22Rv1 (cell line): ENCODE measurements at regions not wholly inside any gene's neighbourhood (a gene's known extent, or its start where the extent isn't known, plus 50 kb on each side); places are given as distances from the start of the nearest gene placed in this dataset.

ENCODE experiments used
- H3K27ac ChIP-seq: fragments of 450-650 bp; 2 replicates; pipeline ENCODE4 v1.5.1; 2017
- ZFX ChIP-seq: fragments of 450-650 bp; IDR thresholded peaks from 2 replicates; pipeline ENCODE4 v1.6.1; 2017; ENCODE audit warnings: antibody characterized with exemption, borderline replicate concordance
- TF ChIP-seq, protein P1 (sequence below): fragments of 450-650 bp; IDR thresholded peaks from 2 replicates; pipeline ENCODE4 v1.5.1; 2017; ENCODE audit warnings: mild to moderate bottlenecking

GRCh38 chr1:239811211-239811885, 280.3 kb upstream of the FMN2 start:
- H3K27ac ChIP-seq, result no peak overlapping the region
- no peak for TF ChIP-seq ZFX
- TF ChIP-seq, protein P1, sequence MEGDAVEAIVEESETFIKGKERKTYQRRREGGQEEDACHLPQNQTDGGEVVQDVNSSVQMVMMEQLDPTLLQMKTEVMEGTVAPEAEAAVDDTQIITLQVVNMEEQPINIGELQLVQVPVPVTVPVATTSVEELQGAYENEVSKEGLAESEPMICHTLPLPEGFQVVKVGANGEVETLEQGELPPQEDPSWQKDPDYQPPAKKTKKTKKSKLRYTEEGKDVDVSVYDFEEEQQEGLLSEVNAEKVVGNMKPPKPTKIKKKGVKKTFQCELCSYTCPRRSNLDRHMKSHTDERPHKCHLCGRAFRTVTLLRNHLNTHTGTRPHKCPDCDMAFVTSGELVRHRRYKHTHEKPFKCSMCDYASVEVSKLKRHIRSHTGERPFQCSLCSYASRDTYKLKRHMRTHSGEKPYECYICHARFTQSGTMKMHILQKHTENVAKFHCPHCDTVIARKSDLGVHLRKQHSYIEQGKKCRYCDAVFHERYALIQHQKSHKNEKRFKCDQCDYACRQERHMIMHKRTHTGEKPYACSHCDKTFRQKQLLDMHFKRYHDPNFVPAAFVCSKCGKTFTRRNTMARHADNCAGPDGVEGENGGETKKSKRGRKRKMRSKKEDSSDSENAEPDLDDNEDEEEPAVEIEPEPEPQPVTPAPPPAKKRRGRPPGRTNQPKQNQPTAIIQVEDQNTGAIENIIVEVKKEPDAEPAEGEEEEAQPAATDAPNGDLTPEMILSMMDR, result no peak

DNA sequence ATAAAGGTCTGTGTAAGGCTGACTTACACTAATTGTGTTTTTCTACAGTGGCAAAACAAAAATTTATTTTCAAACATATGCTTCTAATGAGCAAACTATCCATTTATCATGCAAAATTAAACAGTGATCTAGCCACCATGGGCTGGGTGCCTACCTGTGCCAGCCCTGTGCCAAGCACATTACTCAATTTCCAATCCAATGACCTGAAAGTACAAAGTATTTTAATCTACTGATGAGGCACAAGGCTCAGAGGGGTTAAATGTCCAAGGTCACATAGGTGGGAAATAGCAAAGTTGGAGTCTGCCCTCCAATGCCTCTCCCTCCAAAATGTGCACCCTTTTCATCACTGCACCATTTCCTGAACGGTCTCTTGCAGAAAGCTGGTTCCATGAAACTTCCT, 279.1 kb upstream of the FMN2 start:
- no peak for TF ChIP-seq ZFX
- TF ChIP-seq, protein P1, result no peak
- no peak overlapping the region for H3K27ac ChIP-seq

- TF ChIP-seq ZFX, result no peak
- TF ChIP-seq, protein P1, result no peak
- H3K27ac ChIP-seq, result no peak overlapping the region
Observed at GRCh38 chr1:239814306-239814881, 277.3 kb upstream of the FMN2 start.

- TF ChIP-seq, protein P1, result no peak
- no peak for TF ChIP-seq ZFX
- H3K27ac ChIP-seq, result no peak overlapping the region
Observed at GRCh38 chr1:239815074-239815473, 276.6 kb upstream of the FMN2 start.

DNA sequence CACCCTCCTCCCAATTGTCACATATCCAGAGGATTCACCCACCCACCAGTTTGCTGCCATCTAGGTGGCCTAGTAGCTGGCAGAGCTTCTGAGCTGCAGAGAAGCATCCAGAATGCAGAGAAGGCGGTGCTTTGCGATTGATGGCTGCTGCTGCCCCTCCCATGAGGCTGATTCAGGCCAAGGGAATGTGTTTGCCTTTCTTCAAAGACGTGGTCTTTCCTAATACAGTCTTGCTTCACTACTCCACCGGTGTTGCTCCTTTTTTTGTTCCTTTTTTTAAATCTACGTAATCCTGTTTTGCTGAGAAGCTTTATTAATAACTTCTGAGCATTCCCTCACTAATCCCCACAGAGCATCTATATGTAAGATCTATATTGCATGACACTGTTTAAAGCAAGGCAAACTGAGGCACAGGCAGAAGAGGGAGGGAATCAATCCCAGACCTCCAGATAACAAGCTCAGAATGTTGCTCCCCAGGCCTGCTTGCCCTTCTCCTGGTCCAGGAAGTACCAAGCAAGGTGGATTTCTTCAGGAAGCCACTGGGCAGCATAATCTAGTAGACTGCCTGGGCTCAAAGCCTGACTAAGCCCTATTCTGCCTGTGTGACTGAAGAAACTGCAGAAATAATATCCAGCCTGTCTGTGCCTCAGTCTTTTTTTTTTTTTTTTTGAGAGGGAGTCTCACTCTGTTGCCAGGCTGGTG, 275.5 kb upstream of the FMN2 start:
- no peak for TF ChIP-seq ZFX
- TF ChIP-seq, protein P1, result no peak
- no peak overlapping the region for H3K27ac ChIP-seq

- H3K27ac ChIP-seq, result no peak overlapping the region
- no peak for TF ChIP-seq ZFX
- TF ChIP-seq, protein P1, result no peak
Observed at GRCh38 chr1:239817276-239817675, 274.4 kb upstream of the FMN2 start.

- no peak overlapping the region for H3K27ac ChIP-seq
- TF ChIP-seq ZFX, result no peak
- TF ChIP-seq, protein P1, result no peak
Observed at GRCh38 chr1:239817801-239818200, 273.9 kb upstream of the FMN2 start.
